Keratinocyte (primary cell): ENCODE measurements at regions not wholly inside any gene's neighbourhood (a gene's known extent, or its start where the extent isn't known, plus 50 kb on each side); places are given as distances from the start of the nearest gene placed in this dataset.

Experiments
- DNase-seq: peaks from one replicate; pipeline ENCODE4 v3.0.0-alpha.2; 2011; ENCODE audit warnings: low read depth, missing footprints, low spot score
- FAIRE-seq: peaks from 2 replicates; lab custom pipeline; 2011; peaks lifted over from hg19 to GRCh38; lab: Jason Lieb, UNC
- H2AFZ ChIP-seq: 2 replicates; pipeline ENCODE4 v1.6.0; 2012; ENCODE audit warnings: low read length, control low read depth, inconsistent platforms; ENCODE audit not compliant: control insufficient read depth
- H3K27ac ChIP-seq: 2 replicates; pipeline ENCODE4 v1.5.1; 2011; ENCODE audit warnings: low read length; ENCODE audit not compliant: control insufficient read depth, insufficient read depth
- H3K27me3 ChIP-seq: 3 replicates; pipeline ENCODE4 v1.6.0; 2011; ENCODE audit warnings: low read length; ENCODE audit not compliant: control insufficient read depth, insufficient read depth; ENCODE audit errors: extremely low read depth
- H3K36me3 ChIP-seq, 2 experiments: 2 replicates in 1 of 2; 3 replicates in 1 of 2; pipeline ENCODE4 v1.5.1; 2011; ENCODE audit warnings: low read length in 2 of 2, mild to moderate bottlenecking in 1 of 2; ENCODE audit not compliant: control insufficient read depth in 2 of 2, insufficient read depth in 2 of 2; ENCODE audit errors: extremely low read depth in 1 of 2
- H3K4me1 ChIP-seq: 3 replicates; pipeline ENCODE4 v1.5.1; 2011; ENCODE audit warnings: low read length; ENCODE audit not compliant: control insufficient read depth, insufficient read depth; ENCODE audit errors: extremely low read depth
- H3K4me2 ChIP-seq: 3 replicates; pipeline ENCODE4 v1.6.0; 2011; ENCODE audit warnings: low read depth, low read length; ENCODE audit not compliant: control insufficient read depth, insufficient read depth; ENCODE audit errors: extremely low read depth
- H3K4me3 ChIP-seq, 3 experiments: fragments of 200-600 bp in 1 of 3; sonication (generic) in 1 of 3; 2 replicates in 2 of 3; 3 replicates in 1 of 3; pipeline ENCODE4 v1.5.1; 2011 to 2016; ENCODE audit warnings: low read length in 3 of 3, mild to moderate bottlenecking in 3 of 3, control low read depth in 2 of 3, inconsistent platforms in 1 of 3, low read depth in 1 of 3, mixed read lengths in 1 of 3, mixed run types in 1 of 3, moderate library complexity in 1 of 3; ENCODE audit not compliant: control insufficient read depth in 2 of 3, insufficient read depth in 2 of 3; ENCODE audit errors: extremely low read depth in 1 of 3
- H3K79me2 ChIP-seq: 2 replicates; pipeline ENCODE4 v1.6.0; 2012; ENCODE audit warnings: low read length; ENCODE audit not compliant: control insufficient read depth, insufficient read depth
- H3K9ac ChIP-seq: 3 replicates; pipeline ENCODE4 v1.6.0; 2011; ENCODE audit warnings: low read length; ENCODE audit not compliant: control insufficient read depth, insufficient read depth; ENCODE audit errors: extremely low read depth
- H3K9me1 ChIP-seq: 3 replicates; pipeline ENCODE4 v1.6.0; 2011; ENCODE audit warnings: low read length; ENCODE audit not compliant: control insufficient read depth, insufficient read depth; ENCODE audit errors: extremely low read depth
- H3K9me3 ChIP-seq: 2 replicates; pipeline ENCODE4 v1.5.1; 2012; ENCODE audit warnings: low read depth, low read length; ENCODE audit not compliant: control insufficient read depth
- H4K20me1 ChIP-seq: 3 replicates; pipeline ENCODE4 v1.6.0; 2011; ENCODE audit warnings: low read length; ENCODE audit not compliant: control insufficient read depth, insufficient read depth; ENCODE audit errors: extremely low read depth
- EZH2 ChIP-seq: IDR thresholded peaks from one replicate; pipeline ENCODE4 v1.6.1; 2012; ENCODE audit warnings: inconsistent platforms, mild to moderate bottlenecking, low read length, moderate library complexity
- dilution Hi-C: fragments of 300-500 bp; cut with MboI; formaldehyde crosslinking; loops from one replicate; pipeline ENCODE4 v1.7.0; 2020; ENCODE audit warnings: low sequenced_read_pairs; ENCODE audit not compliant: extremely low pct_ligation_motif_present
- TF ChIP-seq, protein P1 (sequence below), 3 experiments: IDR thresholded peaks in 1 of 3; conservative IDR thresholded peaks in 1 of 3; optimal IDR thresholded peaks in 1 of 3; 2 replicates in 2 of 3; 3 replicates in 1 of 3; pipeline versions ENCODE3 to v1.5.1; 2011; ENCODE audit warnings: low read length in 3 of 3, mild to moderate bottlenecking in 3 of 3, moderate library complexity in 2 of 3, control low read depth in 1 of 3, inconsistent platforms in 1 of 3; ENCODE audit not compliant: insufficient read depth in 2 of 3; ENCODE audit errors: extremely low read depth in 1 of 3

DNA sequence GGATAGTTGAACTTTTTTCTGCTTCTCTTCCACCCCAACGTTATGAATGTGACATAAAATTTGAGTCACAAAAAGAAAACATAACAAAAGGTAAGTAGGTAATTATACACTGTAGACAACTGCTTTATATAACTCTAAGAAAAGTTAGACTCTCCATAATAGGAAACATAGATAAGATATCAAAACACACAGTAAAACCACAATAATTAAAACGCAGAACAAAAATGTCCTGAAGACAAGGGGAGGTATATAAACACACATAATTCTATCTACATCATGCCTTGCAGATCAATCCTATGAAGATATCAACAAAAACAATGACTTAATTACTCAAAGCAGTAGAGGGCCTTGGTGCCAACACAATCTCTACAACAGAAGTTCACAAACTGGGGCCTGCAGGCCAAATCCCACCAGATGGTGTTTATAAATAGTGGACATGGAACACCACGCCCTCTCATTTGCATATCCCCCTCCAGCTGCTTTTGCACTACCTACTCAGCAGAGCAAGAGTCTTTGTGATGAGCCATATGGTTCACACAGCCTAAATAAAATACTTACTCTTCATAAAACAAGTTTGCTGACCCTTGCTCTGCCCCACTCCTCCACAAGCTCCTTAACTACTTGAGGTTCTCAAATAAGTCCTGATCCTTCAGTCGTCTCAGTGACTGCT, 254.7 kb downstream of the KLF12 start:
- Histone ChIP-seq H3K27me3 (no peaks in the 10 kb centered on the region), H3K9me3 (no peaks in the 10 kb centered on the region), H3K4me2 (no peak overlapping the region), H3K9ac (no peak overlapping the region), H2AFZ (no peak overlapping the region), H3K4me3 (no peak overlapping the region), H3K79me2 (no peaks in the 10 kb centered on the region), H4K20me1 (no peaks in the 10 kb centered on the region), H3K36me3 (no peaks in the 10 kb centered on the region), H3K27ac (no peak overlapping the region), H3K9me1 (no peaks in the 10 kb centered on the region), H3K4me1 (no peaks in the 10 kb centered on the region)
- dilution Hi-C loops, result no loop called here
- FAIRE-seq (no peak), DNase-seq (no peak)
- TF ChIP-seq EZH2, result no peak
- TF ChIP-seq, protein P1, sequence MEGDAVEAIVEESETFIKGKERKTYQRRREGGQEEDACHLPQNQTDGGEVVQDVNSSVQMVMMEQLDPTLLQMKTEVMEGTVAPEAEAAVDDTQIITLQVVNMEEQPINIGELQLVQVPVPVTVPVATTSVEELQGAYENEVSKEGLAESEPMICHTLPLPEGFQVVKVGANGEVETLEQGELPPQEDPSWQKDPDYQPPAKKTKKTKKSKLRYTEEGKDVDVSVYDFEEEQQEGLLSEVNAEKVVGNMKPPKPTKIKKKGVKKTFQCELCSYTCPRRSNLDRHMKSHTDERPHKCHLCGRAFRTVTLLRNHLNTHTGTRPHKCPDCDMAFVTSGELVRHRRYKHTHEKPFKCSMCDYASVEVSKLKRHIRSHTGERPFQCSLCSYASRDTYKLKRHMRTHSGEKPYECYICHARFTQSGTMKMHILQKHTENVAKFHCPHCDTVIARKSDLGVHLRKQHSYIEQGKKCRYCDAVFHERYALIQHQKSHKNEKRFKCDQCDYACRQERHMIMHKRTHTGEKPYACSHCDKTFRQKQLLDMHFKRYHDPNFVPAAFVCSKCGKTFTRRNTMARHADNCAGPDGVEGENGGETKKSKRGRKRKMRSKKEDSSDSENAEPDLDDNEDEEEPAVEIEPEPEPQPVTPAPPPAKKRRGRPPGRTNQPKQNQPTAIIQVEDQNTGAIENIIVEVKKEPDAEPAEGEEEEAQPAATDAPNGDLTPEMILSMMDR (optimal IDR thresholded peaks at IDR 0.05 in 1 of 3, IDR thresholded peaks at IDR 0.05 in 1 of 3, conservative IDR thresholded peaks at IDR 0.05 in 1 of 3; ENCODE audit: extremely low read depth in 1 of 3, insufficient read depth in 2 of 3, low read length in 3 of 3), result no peak

DNA sequence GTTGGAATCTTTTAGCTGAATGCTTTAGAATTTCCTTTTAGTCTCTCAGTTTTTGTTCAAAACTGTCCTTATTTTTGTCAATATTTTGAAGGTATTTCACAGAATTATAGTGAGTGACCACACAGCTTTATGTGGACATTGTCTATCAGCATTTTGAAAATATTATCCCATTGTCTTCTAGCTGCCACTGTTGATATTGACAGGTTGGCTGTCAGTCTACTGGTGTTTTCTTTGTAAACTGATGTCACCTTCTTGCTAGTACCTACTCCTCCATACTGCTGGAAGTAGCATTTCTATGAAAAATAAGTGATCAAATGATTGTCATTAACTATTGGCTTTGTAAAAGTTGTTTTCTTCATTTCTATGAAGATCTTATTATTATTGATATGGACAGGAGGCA, 256.8 kb downstream of the KLF12 start:
- no peak overlapping the region for H3K4me3 ChIP-seq
- TF ChIP-seq, protein P1 (optimal IDR thresholded peaks at IDR 0.05 in 1 of 3, IDR thresholded peaks at IDR 0.05 in 1 of 3, conservative IDR thresholded peaks at IDR 0.05 in 1 of 3; ENCODE audit: extremely low read depth in 1 of 3, insufficient read depth in 2 of 3, low read length in 3 of 3), result no peak
- no peak for TF ChIP-seq EZH2
- no peak overlapping the region for H3K27ac ChIP-seq
- dilution Hi-C loops, result no loop called here
- no peaks in the 10 kb centered on the region for H3K79me2 ChIP-seq
- no peaks in the 10 kb centered on the region for H3K27me3 ChIP-seq
- no peak overlapping the region for H3K4me2 ChIP-seq
- H3K36me3 ChIP-seq, result no peaks in the 10 kb centered on the region
- no peaks in the 10 kb centered on the region for H3K9me3 ChIP-seq
- no peaks in the 10 kb centered on the region for H3K9me1 ChIP-seq
- H3K9ac ChIP-seq, result no peak overlapping the region
- no peak for FAIRE-seq
- no peaks in the 10 kb centered on the region for H4K20me1 ChIP-seq
- no peak for DNase-seq
- no peaks in the 10 kb centered on the region for H3K4me1 ChIP-seq
- H2AFZ ChIP-seq, result no peak overlapping the region
